ENCODE measurements at regions not wholly inside any gene's neighbourhood (a gene's known extent, or its start where the extent isn't known, plus 50 kb on each side); places are given as distances from the start of the nearest gene placed in this dataset.

- TF ChIP-seq POLR2A (IDR thresholded peaks at IDR 0.05) (no peak), CTCF (IDR thresholded peaks at IDR 0.05) (no peak)
These were observed 352.5 kb downstream of the ADGRL2 start for GRCh38 chr1:82153272-82153629.

All from right lobe of liver (tissue), 4 donors.